WTC11 (cell line): ENCODE measurements at regions not wholly inside any gene's neighbourhood (a gene's known extent, or its start where the extent isn't known, plus 50 kb on each side); places are given as distances from the start of the nearest gene placed in this dataset.

Source experiments
- ATAC-seq: fragments of 200-7000 bp; cut with Tn5 transposase; 2 replicates; pipeline ENCODE4 v1.10.0; 2021; ENCODE audit warnings: mild to moderate bottlenecking, moderate library complexity
- CTCF ChIA-PET: fragments of 300-600 bp; sonication (Branson Sonifier 250); formaldehyde crosslinking; loops from one replicate; lab custom pipeline; 2021; ENCODE audit warnings: antibody characterized with exemption; lab: Charles Lee
- POLR2A ChIA-PET: fragments of 350-600 bp; sonication (Branson Sonifier 250); formaldehyde crosslinking; loops from one replicate; lab custom pipeline; 2021; ENCODE audit warnings: antibody characterized with exemption; lab: Charles Lee
- DNase-seq: peaks from one replicate; pipeline ENCODE4 v3.0.0; 2021; ENCODE audit warnings: low spot score
- H3K27ac Mint-ChIP-seq: 2 replicates; pipeline ENCODE4 v1.8.0; 2021; ENCODE audit warnings: mixed read lengths
- H3K27me3 Mint-ChIP-seq: 2 replicates; pipeline ENCODE4 v1.8.0; 2021; ENCODE audit warnings: low read depth, mild to moderate bottlenecking, moderate library complexity, mixed read lengths
- H3K36me3 Mint-ChIP-seq: 2 replicates; pipeline ENCODE4 v1.8.0; 2021; ENCODE audit warnings: mixed read lengths
- H3K4me1 Mint-ChIP-seq: 2 replicates; pipeline ENCODE4 v1.8.0; 2022; ENCODE audit warnings: mixed read lengths
- H3K4me3 Mint-ChIP-seq: 2 replicates; pipeline ENCODE4 v1.8.0; 2021; ENCODE audit warnings: mild to moderate bottlenecking, moderate library complexity, mixed read lengths
- H3K9me3 Mint-ChIP-seq: 2 replicates; pipeline ENCODE4 v1.8.0; 2021; ENCODE audit warnings: mixed read lengths
- CTCF ChIP-seq: fragments of 200-600 bp; IDR thresholded peaks from 2 replicates; pipeline ENCODE4 v1.8.0; 2022; ENCODE audit warnings: antibody characterized with exemption
- ELF4 ChIP-seq: sonication (generic); formaldehyde crosslinking; IDR thresholded peaks from 2 replicates; pipeline ENCODE4 v1.8.1; 2022; ENCODE audit warnings: low read depth, mild to moderate bottlenecking, moderate library complexity, missing genetic modification reagents
- ESRRA ChIP-seq: sonication (generic); formaldehyde crosslinking; IDR thresholded peaks from 2 replicates; pipeline ENCODE4 v1.8.1; 2022; ENCODE audit warnings: mild to moderate bottlenecking, missing genetic modification reagents, borderline replicate concordance
- HMGA2 ChIP-seq: fragments of 250-450 bp; sonication (Bioruptor Pico); IDR thresholded peaks from 2 replicates; pipeline ENCODE4 v1.4.0; 2021; ENCODE audit warnings: mild to moderate bottlenecking, moderate library complexity
- JAZF1 ChIP-seq: fragments of 250-450 bp; sonication (Bioruptor Pico); IDR thresholded peaks from 2 replicates; pipeline ENCODE4 v1.9.0; 2021; ENCODE audit warnings: moderate library complexity, mild to moderate bottlenecking, inconsistent platforms
- KAT7 ChIP-seq: sonication (generic); formaldehyde crosslinking; IDR thresholded peaks from 2 replicates; pipeline ENCODE4 v1.8.1; 2023; ENCODE audit warnings: missing genetic modification reagents, mild to moderate bottlenecking, borderline replicate concordance
- MAX ChIP-seq: sonication (generic); formaldehyde crosslinking; IDR thresholded peaks from 2 replicates; pipeline ENCODE4 v1.8.0; 2022; ENCODE audit warnings: mild to moderate bottlenecking, missing genetic modification reagents
- MYBL2 ChIP-seq: sonication (generic); formaldehyde crosslinking; IDR thresholded peaks from 2 replicates; pipeline ENCODE4 v1.8.1; 2023; ENCODE audit warnings: mild to moderate bottlenecking, moderate library complexity, missing genetic modification reagents
- NFYB ChIP-seq: sonication (generic); formaldehyde crosslinking; conservative IDR thresholded peaks from 2 replicates; pipeline ENCODE4 v1.8.0; 2022; ENCODE audit warnings: low read depth, missing genetic modification reagents
- NR3C1 ChIP-seq: sonication (generic); formaldehyde crosslinking; conservative IDR thresholded peaks from 2 replicates; pipeline ENCODE4 v1.8.1; 2023; ENCODE audit warnings: low read depth, mild to moderate bottlenecking, missing genetic modification reagents
- PRDM15 ChIP-seq: sonication (generic); formaldehyde crosslinking; IDR thresholded peaks from 2 replicates; pipeline ENCODE4 v1.8.0; 2022; ENCODE audit warnings: missing genetic modification reagents
- SMAD4 ChIP-seq: sonication (generic); formaldehyde crosslinking; IDR thresholded peaks from 2 replicates; pipeline ENCODE4 v1.8.0; 2022; ENCODE audit warnings: mild to moderate bottlenecking, missing genetic modification reagents
- SOX15 ChIP-seq: fragments of 250-450 bp; sonication (Bioruptor Pico); IDR thresholded peaks from 2 replicates; pipeline ENCODE4 v1.9.0; 2021; ENCODE audit warnings: mild to moderate bottlenecking
- STAT6 ChIP-seq: sonication (generic); formaldehyde crosslinking; conservative IDR thresholded peaks from 2 replicates; pipeline ENCODE4 v1.8.1; 2023; ENCODE audit warnings: mild to moderate bottlenecking, low read depth, missing genetic modification reagents, moderate library complexity
- TEAD1 ChIP-seq: sonication (generic); formaldehyde crosslinking; IDR thresholded peaks from 2 replicates; pipeline ENCODE4 v1.8.0; 2022; ENCODE audit warnings: mild to moderate bottlenecking, missing genetic modification reagents
- ZBTB21 ChIP-seq: sonication (generic); formaldehyde crosslinking; IDR thresholded peaks from 2 replicates; pipeline ENCODE4 v1.8.1; 2023; ENCODE audit warnings: mild to moderate bottlenecking, missing genetic modification reagents, borderline replicate concordance
- ZMAT4 ChIP-seq: fragments of 250-450 bp; sonication (Bioruptor Pico); IDR thresholded peaks from 2 replicates; pipeline ENCODE4 v1.9.0; 2021; ENCODE audit warnings: mild to moderate bottlenecking
- ZNF317 ChIP-seq: sonication (generic); formaldehyde crosslinking; IDR thresholded peaks from 2 replicates; pipeline ENCODE4 v1.8.1; 2023; ENCODE audit warnings: low read depth, mild to moderate bottlenecking, moderate library complexity, missing genetic modification reagents, borderline replicate concordance
- ZNF396 ChIP-seq: fragments of 250-450 bp; sonication (Bioruptor Pico); IDR thresholded peaks from 2 replicates; pipeline ENCODE4 v1.8.0; 2021; ENCODE audit warnings: mild to moderate bottlenecking, moderate library complexity, borderline replicate concordance
- ZNF416 ChIP-seq: fragments of 250-450 bp; sonication (Bioruptor Pico); IDR thresholded peaks from 2 replicates; pipeline ENCODE4 v1.9.0; 2021; ENCODE audit warnings: mild to moderate bottlenecking, inconsistent platforms

GRCh38 chr11:15650105-15650938 lies 535.6 kb downstream of the INSC start (continued):
- TF ChIP-seq PRDM15 (CRISPR knock-in tag) = no peak
- no peak for TF ChIP-seq ZNF416 (CRISPR knock-in tag)
- TF ChIP-seq TEAD1 (CRISPR knock-in tag) = peak; percentile 72; the same call in 1 of the 2 replicates
- no peak for TF ChIP-seq SOX15 (CRISPR knock-in tag)
- no peak for TF ChIP-seq ZNF317 (CRISPR knock-in tag)
- TF ChIP-seq ELF4 (CRISPR knock-in tag) = no peak
- TF ChIP-seq KAT7 (CRISPR knock-in tag) = 0 out of 2 replicates have a peak, but pooled peaks have one; percentile 25
- no peak for TF ChIP-seq ZNF396 (CRISPR knock-in tag)
- peak; percentile 76; the same call in 1 of the 2 replicates for TF ChIP-seq ZBTB21 (CRISPR knock-in tag)
- peak; percentile 71 for TF ChIP-seq CTCF
- no peak for TF ChIP-seq NFYB
- peak; percentile 84 for TF ChIP-seq MAX
- TF ChIP-seq ZMAT4 (CRISPR knock-in tag) = no peak

GRCh38 chr11:15651033-15651432 lies 536.3 kb downstream of the INSC start:
- DNase-seq (no peak), ATAC-seq (no peak)
- TF ChIP-seq HMGA2 (CRISPR knock-in tag) = no peak
- TF ChIP-seq MYBL2 (CRISPR knock-in tag) = no peak
- no peak for TF ChIP-seq STAT6 (CRISPR knock-in tag)
- no peak for TF ChIP-seq SMAD4 (CRISPR knock-in tag)
- TF ChIP-seq ZNF317 (CRISPR knock-in tag) = no peak
- TF ChIP-seq JAZF1 (CRISPR knock-in tag) = no peak
- no peak for TF ChIP-seq ESRRA (CRISPR knock-in tag)
- TF ChIP-seq NR3C1 (CRISPR knock-in tag) = no peak
- H3K27ac Mint-ChIP-seq = no peak overlapping the region
- H3K36me3 Mint-ChIP-seq = no peaks in the 10 kb centered on the region
- H3K9me3 Mint-ChIP-seq = no peaks in the 10 kb centered on the region
- POLR2A ChIA-PET = no interaction called here
- H3K4me3 Mint-ChIP-seq = peak overlapping the region; percentile 47
- H3K4me1 Mint-ChIP-seq = peaks cover 22% of the 10 kb centered on the region
- CTCF ChIA-PET = interaction anchor here (0.9 to 3.3 kb wide), 11 partner anchors 8 to 963 kb away, joined by 3 to 18 read pairs (median 6); no protein-coding TSS in a partner anchor
- no peaks in the 10 kb centered on the region; the same call in 1 of the 2 replicates for H3K27me3 Mint-ChIP-seq
